GM12878 (cell line): ENCODE measurements at regions not wholly inside any gene's neighbourhood (a gene's known extent, or its start where the extent isn't known, plus 50 kb on each side); places are given as distances from the start of the nearest gene placed in this dataset.

Experiments
- ATF2 ChIP-seq: IDR thresholded peaks from 2 replicates; pipeline ENCODE4 v1.6.1; 2012; ENCODE audit warnings: low read length, inconsistent platforms
- CHD1 ChIP-seq: IDR thresholded peaks from 2 replicates; pipeline ENCODE4 v1.6.1; 2012; ENCODE audit warnings: low read depth, low read length, improper control_type of control experiment
- CTCF ChIP-seq, 3 experiments: IDR thresholded peaks in 2 of 3; conservative IDR thresholded peaks in 1 of 3; 2 replicates each; pipeline ENCODE4 v1.5.1; 2011; ENCODE audit warnings: low read depth in 3 of 3, low read length in 3 of 3, mild to moderate bottlenecking in 3 of 3, control low read depth in 2 of 3, moderate library complexity in 2 of 3, inconsistent platforms in 1 of 3, mixed read lengths in 1 of 3; ENCODE audit not compliant: control insufficient read depth in 2 of 3, insufficient read depth in 1 of 3; ENCODE audit errors: extremely low read depth in 1 of 3
- ETV6 ChIP-seq, 2 experiments: fragments of 450-650 bp in 1 of 2; IDR thresholded peaks in 1 of 2; conservative IDR thresholded peaks in 1 of 2; 2 replicates each; pipeline ENCODE4 v1.6.1; 2014; ENCODE audit warnings: antibody characterized with exemption in 1 of 2, borderline replicate concordance in 1 of 2, low read depth in 1 of 2, mild to moderate bottlenecking in 1 of 2, moderate library complexity in 1 of 2
- MYC ChIP-seq: IDR thresholded peaks from 2 replicates; pipeline ENCODE4 v1.6.1; 2011; ENCODE audit warnings: mild to moderate bottlenecking, low read length, moderate library complexity, inconsistent platforms; ENCODE audit not compliant: insufficient read depth, insufficient replicate concordance, insufficient read length, severe bottlenecking
- PAX8 ChIP-seq: fragments of 450-650 bp; IDR thresholded peaks from 2 replicates; pipeline ENCODE4 v1.6.1; 2017; ENCODE audit warnings: mild to moderate bottlenecking, moderate library complexity
- POLR2A ChIP-seq: IDR thresholded peaks from 2 replicates; pipeline ENCODE4 v1.6.1; 2011; ENCODE audit warnings: low read depth, mild to moderate bottlenecking, low read length
- POU2F2 ChIP-seq: IDR thresholded peaks from 3 replicates; pipeline ENCODE4 v1.6.1; 2011; ENCODE audit warnings: low read depth, mild to moderate bottlenecking, low read length, borderline replicate concordance
- SP1 ChIP-seq: IDR thresholded peaks from one replicate; pipeline ENCODE4 v1.6.1; 2011; ENCODE audit warnings: low read depth, low read length
- ZNF592 ChIP-seq: fragments of 450-650 bp; IDR thresholded peaks from 2 replicates; pipeline ENCODE4 v1.6.1; 2017; ENCODE audit warnings: mild to moderate bottlenecking, moderate library complexity

- TF ChIP-seq POU2F2 (no peak), CTCF (IDR thresholded peaks at IDR 0.05 in 2 of 3, conservative IDR thresholded peaks at IDR 0.05 in 1 of 3; ENCODE audit: control insufficient read depth in 2 of 3, extremely low read depth in 1 of 3, insufficient read depth in 1 of 3, low read depth in 3 of 3, low read length in 3 of 3) (no peak), ATF2 (no peak), MYC (no peak), SP1 (no peak), POLR2A (no peak), CHD1 (no peak), ZNF592 (no peak), PAX8 (no peak), ETV6 (conservative IDR thresholded peaks at IDR 0.05 in 1 of 2, IDR thresholded peaks at IDR 0.05 in 1 of 2; ENCODE audit: borderline replicate concordance in 1 of 2, low read depth in 1 of 2) (no peak)
These were observed 163.2 kb upstream of the LRRC7 start for GRCh38 chr1:69404486-69404885.
